ENCODE measurements at regions not wholly inside any gene's neighbourhood (a gene's known extent, or its start where the extent isn't known, plus 50 kb on each side); places are given as distances from the start of the nearest gene placed in this dataset.

DNA sequence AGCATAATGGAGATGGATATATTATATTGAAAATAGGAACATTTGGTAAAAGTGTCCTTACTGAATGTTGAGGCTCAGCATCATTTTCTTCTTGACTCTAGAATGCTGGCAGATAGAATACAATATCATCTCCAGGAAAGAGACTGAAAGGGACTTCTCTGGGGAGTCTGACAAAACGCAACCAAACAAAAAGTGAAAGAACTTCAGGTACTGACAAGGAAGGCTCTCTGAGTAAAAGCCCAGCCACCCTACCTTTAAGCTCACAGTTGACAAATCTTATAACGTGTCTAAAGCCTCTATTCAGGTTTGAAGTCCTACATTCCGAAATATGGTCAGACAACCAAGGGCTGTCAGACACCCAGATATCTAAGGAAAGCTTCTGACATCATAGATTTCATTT lies 590.8 kb downstream of the SOX6 start:
- DNase-seq (no peak), ATAC-seq (ENCODE audit: insufficient read depth, low read depth) (no peak)
- no peaks in the 10 kb centered on the region for H3K79me2 ChIP-seq (ENCODE audit: insufficient read depth, low read length)
- no peak overlapping the region for H3K9ac ChIP-seq (ENCODE audit: low read depth, low read length)
- no peak overlapping the region for H3K27ac ChIP-seq (ENCODE audit: low read length)
- no peak overlapping the region for H3K4me2 ChIP-seq (ENCODE audit: insufficient read depth, low read length)
- H3K9me3 ChIP-seq (ENCODE audit: insufficient read depth, low read length, severe bottlenecking) = no peaks in the 10 kb centered on the region
- H3K4me1 ChIP-seq (ENCODE audit: insufficient read depth, low read length) = no peaks in the 10 kb centered on the region
- H3K36me3 ChIP-seq (ENCODE audit: insufficient read depth, low read length) = no peaks in the 10 kb centered on the region
- no peak for TF ChIP-seq CTCF (IDR thresholded peaks at IDR 0.05; ENCODE audit: borderline replicate concordance, extremely low read depth, low read length, poor library complexity, severe bottlenecking)
- TF ChIP-seq EZH2 (IDR thresholded peaks at IDR 0.05; ENCODE audit: borderline replicate concordance, low read depth, low read length, severe bottlenecking) = no peak
- H4K20me1 ChIP-seq (ENCODE audit: insufficient read depth, low read length) = no peaks in the 10 kb centered on the region
- no peaks in the 10 kb centered on the region for H3K27me3 ChIP-seq (ENCODE audit: insufficient read depth, low read length, poor library complexity)
- H2AFZ ChIP-seq (ENCODE audit: low read depth, low read length) = no peak overlapping the region
- no peak overlapping the region for H3K4me3 ChIP-seq (ENCODE audit: low read depth in 1 of 2, low read length in 2 of 2)

GRCh38 chr11:15768321-15768720 lies 588.0 kb downstream of the SOX6 start:
- DNase-seq = no peak
- Histone ChIP-seq H3K79me2 (ENCODE audit: insufficient read depth, low read length) (no peaks in the 10 kb centered on the region), H2AFZ (ENCODE audit: low read depth, low read length) (no peak overlapping the region), H3K9me3 (ENCODE audit: insufficient read depth, low read length, severe bottlenecking) (no peaks in the 10 kb centered on the region), H3K4me3 (ENCODE audit: low read depth in 1 of 2, low read length in 2 of 2) (no peak overlapping the region), H4K20me1 (ENCODE audit: insufficient read depth, low read length) (no peaks in the 10 kb centered on the region), H3K4me2 (ENCODE audit: insufficient read depth, low read length) (no peak overlapping the region), H3K4me1 (ENCODE audit: insufficient read depth, low read length) (no peaks in the 10 kb centered on the region), H3K9ac (ENCODE audit: low read depth, low read length) (no peak overlapping the region), H3K36me3 (ENCODE audit: insufficient read depth, low read length) (no peaks in the 10 kb centered on the region), H3K27ac (ENCODE audit: low read length) (no peak overlapping the region), H3K27me3 (ENCODE audit: insufficient read depth, low read length, poor library complexity) (peaks cover 2% of the 10 kb centered on the region)
- TF ChIP-seq EZH2 (IDR thresholded peaks at IDR 0.05; ENCODE audit: borderline replicate concordance, low read depth, low read length, severe bottlenecking) (no peak), CTCF (IDR thresholded peaks at IDR 0.05; ENCODE audit: borderline replicate concordance, extremely low read depth, low read length, poor library complexity, severe bottlenecking) (no peak)
- no peak for ATAC-seq (ENCODE audit: insufficient read depth, low read depth)

GRCh38 chr11:15769203-15769602 lies 587.1 kb downstream of the SOX6 start:
- Histone ChIP-seq H3K27ac (ENCODE audit: low read length) (no peak overlapping the region), H2AFZ (ENCODE audit: low read depth, low read length) (no peak overlapping the region), H3K79me2 (ENCODE audit: insufficient read depth, low read length) (no peaks in the 10 kb centered on the region), H3K4me2 (ENCODE audit: insufficient read depth, low read length) (no peak overlapping the region), H3K9ac (ENCODE audit: low read depth, low read length) (no peak overlapping the region), H3K9me3 (ENCODE audit: insufficient read depth, low read length, severe bottlenecking) (no peaks in the 10 kb centered on the region), H4K20me1 (ENCODE audit: insufficient read depth, low read length) (no peaks in the 10 kb centered on the region), H3K4me1 (ENCODE audit: insufficient read depth, low read length) (no peaks in the 10 kb centered on the region), H3K4me3 (ENCODE audit: low read depth in 1 of 2, low read length in 2 of 2) (no peak overlapping the region), H3K27me3 (ENCODE audit: insufficient read depth, low read length, poor library complexity) (peaks cover 3% of the 10 kb centered on the region), H3K36me3 (ENCODE audit: insufficient read depth, low read length) (no peaks in the 10 kb centered on the region)
- ATAC-seq (ENCODE audit: insufficient read depth, low read depth) (no peak), DNase-seq (no peak)
- TF ChIP-seq EZH2 (IDR thresholded peaks at IDR 0.05; ENCODE audit: borderline replicate concordance, low read depth, low read length, severe bottlenecking) = no peak
- no peak for TF ChIP-seq CTCF (IDR thresholded peaks at IDR 0.05; ENCODE audit: borderline replicate concordance, extremely low read depth, low read length, poor library complexity, severe bottlenecking)
